Activated T-cell treated with anti-CD3 and anti-CD28 coated beads, Interleukin-2, amount 50 U/mL, for 72 hours (primary cell): ENCODE measurements at regions not wholly inside any gene's neighbourhood (a gene's known extent, or its start where the extent isn't known, plus 50 kb on each side); places are given as distances from the start of the nearest gene placed in this dataset.
"Not testable (repeated sequence)": the region's sequence is repeated elsewhere in the genome, so short reads cannot be mapped to it uniquely, and the experiment has no call there.

Experiments
- ATAC-seq, 2 donors: fragments of 150-1000 bp; cut with Tn5 transposase; replicated peaks in 1 of 2; 2 replicates each; pipeline ENCODE4 v1.10.0; 2021; ENCODE audit warnings: moderate library complexity in 2 of 2, mild to moderate bottlenecking in 1 of 2
- DNase-seq, 2 donors: peaks; one replicate each; pipeline ENCODE4 v3.0.0; 2021 to 2022; ENCODE audit warnings: mixed read lengths in 1 of 2
- H3K27ac Mint-ChIP-seq: one replicate; pipeline ENCODE4 v1.8.0; 2022; ENCODE audit warnings: mild to moderate bottlenecking, moderate library complexity, mixed read lengths
- H3K27me3 Mint-ChIP-seq: one replicate; pipeline ENCODE4 v1.8.0; 2022; ENCODE audit warnings: low read depth, mixed read lengths
- H3K36me3 Mint-ChIP-seq, 2 donors: one replicate each; pipeline ENCODE4 v1.8.0; 2022; ENCODE audit warnings: mixed read lengths in 2 of 2, mild to moderate bottlenecking in 1 of 2; ENCODE audit not compliant: insufficient read depth in 2 of 2
- H3K4me1 Mint-ChIP-seq: one replicate; pipeline ENCODE4 v1.8.0; 2022; ENCODE audit warnings: low read depth, mixed read lengths
- H3K4me3 Mint-ChIP-seq, 2 donors: one replicate each; pipeline ENCODE4 v1.8.0; 2022; ENCODE audit warnings: mild to moderate bottlenecking in 2 of 2, mixed read lengths in 2 of 2, moderate library complexity in 2 of 2
- H3K9me3 Mint-ChIP-seq, 2 donors: one replicate each; pipeline ENCODE4 v1.8.0; 2022; ENCODE audit warnings: mixed read lengths in 2 of 2

- Mint-ChIP-seq H3K27me3 (no peaks in the 10 kb centered on the region), H3K27ac (no peak overlapping the region), H3K4me1 (no peaks in the 10 kb centered on the region), H3K4me3 (no peak overlapping the region), H3K9me3 (peaks cover 3 to 5% of the 10 kb centered on the region in 2 donors), H3K36me3 (no peaks in the 10 kb centered on the region)
- no peak for DNase-seq
- ATAC-seq, result no peak
Observed at GRCh38 chr3:5994651-5995050, 807.1 kb downstream of the EDEM1 start.

GRCh38 chr3:6018456-6018855 is 830.9 kb downstream of the EDEM1 start:
- Mint-ChIP-seq H3K4me1 (no peaks in the 10 kb centered on the region), H3K27ac (no peak overlapping the region), H3K9me3 (peaks cover 9 to 12% of the 10 kb centered on the region in 2 donors), H3K27me3 (no peaks in the 10 kb centered on the region), H3K36me3 (no peaks in the 10 kb centered on the region), H3K4me3 (no peak overlapping the region)
- ATAC-seq, result no peak
- DNase-seq, result no peak

- Mint-ChIP-seq H3K4me3 (no peak overlapping the region), H3K27me3 (no peaks in the 10 kb centered on the region), H3K36me3 (no peaks in the 10 kb centered on the region), H3K4me1 (no peaks in the 10 kb centered on the region), H3K9me3 (peaks cover 12 to 17% of the 10 kb centered on the region in 2 donors), H3K27ac (no peak overlapping the region)
- no peak for DNase-seq
- ATAC-seq, result no peak
Observed at GRCh38 chr3:6022621-6023020, 835.1 kb downstream of the EDEM1 start.

GRCh38 chr3:6025032-6025431 is 835.9 kb upstream of the GRM7 start:
- DNase-seq (no peak), ATAC-seq (no peak)
- H3K27ac Mint-ChIP-seq, result no peak overlapping the region
- H3K27me3 Mint-ChIP-seq, result no peaks in the 10 kb centered on the region
- H3K4me3 Mint-ChIP-seq, result no peak overlapping the region
- H3K9me3 Mint-ChIP-seq, result peaks cover 13 to 17% of the 10 kb centered on the region in 2 donors
- no peaks in the 10 kb centered on the region for H3K4me1 Mint-ChIP-seq
- peaks cover 0 to 2% of the 10 kb centered on the region in 2 donors for H3K36me3 Mint-ChIP-seq

- H3K4me1 Mint-ChIP-seq, H3K27ac Mint-ChIP-seq, H3K36me3 Mint-ChIP-seq, H3K27me3 Mint-ChIP-seq, DNase-seq, ATAC-seq, H3K4me3 Mint-ChIP-seq: not testable (repeated sequence)
- H3K9me3 Mint-ChIP-seq, result peaks cover 23 to 24% of the 10 kb centered on the region in 2 donors
Observed at GRCh38 chr3:6030648-6031047, 830.3 kb upstream of the GRM7 start.

GRCh38 chr3:6035626-6036025 is 825.3 kb upstream of the GRM7 start:
- H3K9me3 Mint-ChIP-seq, result peaks cover 15% of the 10 kb centered on the region in 2 donors
- no peaks in the 10 kb centered on the region for H3K4me1 Mint-ChIP-seq
- H3K27ac Mint-ChIP-seq, result no peak overlapping the region
- no peaks in the 10 kb centered on the region for H3K36me3 Mint-ChIP-seq
- DNase-seq (no peak), ATAC-seq (no peak)
- no peaks in the 10 kb centered on the region for H3K27me3 Mint-ChIP-seq
- no peak overlapping the region for H3K4me3 Mint-ChIP-seq

GRCh38 chr3:6039971-6040370 is 820.9 kb upstream of the GRM7 start:
- no peaks in the 10 kb centered on the region for H3K36me3 Mint-ChIP-seq
- peaks cover 2 to 7% of the 10 kb centered on the region in 2 donors for H3K9me3 Mint-ChIP-seq
- no peak overlapping the region for H3K27ac Mint-ChIP-seq
- ATAC-seq (no peak), DNase-seq (no peak)
- H3K27me3 Mint-ChIP-seq, result no peaks in the 10 kb centered on the region
- H3K4me1 Mint-ChIP-seq, result no peaks in the 10 kb centered on the region
- no peak overlapping the region for H3K4me3 Mint-ChIP-seq

- H3K4me3 Mint-ChIP-seq, result no peak overlapping the region
- no peaks in the 10 kb centered on the region for H3K27me3 Mint-ChIP-seq
- peaks cover 0 to 4% of the 10 kb centered on the region in 2 donors for H3K36me3 Mint-ChIP-seq
- H3K9me3 Mint-ChIP-seq, result peaks cover 8% of the 10 kb centered on the region in 2 donors
- ATAC-seq, result no peak
- H3K4me1 Mint-ChIP-seq, result no peaks in the 10 kb centered on the region
- no peak for DNase-seq
- no peak overlapping the region for H3K27ac Mint-ChIP-seq
Observed at GRCh38 chr3:6041894-6042293, 819.0 kb upstream of the GRM7 start.

GRCh38 chr3:6047016-6047415 is 813.9 kb upstream of the GRM7 start:
- peaks cover 11 to 20% of the 10 kb centered on the region in 2 donors for H3K9me3 Mint-ChIP-seq
- no peaks in the 10 kb centered on the region for H3K4me1 Mint-ChIP-seq
- ATAC-seq (no peak), DNase-seq (no peak)
- peak overlapping the region; percentile 24 for H3K27ac Mint-ChIP-seq
- H3K4me3 Mint-ChIP-seq, result no peak overlapping the region
- H3K36me3 Mint-ChIP-seq, result peaks cover 3 to 6% of the 10 kb centered on the region in 2 donors
- H3K27me3 Mint-ChIP-seq, result no peaks in the 10 kb centered on the region

- no peak overlapping the region for H3K27ac Mint-ChIP-seq
- H3K36me3 Mint-ChIP-seq, result no peaks in the 10 kb centered on the region
- H3K27me3 Mint-ChIP-seq, result no peaks in the 10 kb centered on the region
- H3K4me1 Mint-ChIP-seq, result no peaks in the 10 kb centered on the region
- H3K9me3 Mint-ChIP-seq, result peaks cover 2 to 4% of the 10 kb centered on the region in 2 donors
- no peak overlapping the region for H3K4me3 Mint-ChIP-seq
- DNase-seq, result no peak
- no peak for ATAC-seq
Observed at GRCh38 chr3:6060251-6060650, 800.7 kb upstream of the GRM7 start.

- Mint-ChIP-seq H3K27ac (no peak overlapping the region), H3K36me3 (no peaks in the 10 kb centered on the region), H3K4me1 (no peaks in the 10 kb centered on the region), H3K27me3 (no peaks in the 10 kb centered on the region), H3K9me3 (peaks cover 2 to 4% of the 10 kb centered on the region in 2 donors), H3K4me3 (no peak overlapping the region)
- DNase-seq (no peak), ATAC-seq (no peak)
Observed at GRCh38 chr3:6062261-6063187, 798.4 kb upstream of the GRM7 start.

GRCh38 chr3:6066397-6066796 is 794.5 kb upstream of the GRM7 start:
- Mint-ChIP-seq H3K36me3 (no peaks in the 10 kb centered on the region), H3K9me3 (peaks cover 0 to 4% of the 10 kb centered on the region in 2 donors), H3K4me3 (no peak overlapping the region), H3K27ac (no peak overlapping the region), H3K4me1 (no peaks in the 10 kb centered on the region), H3K27me3 (no peaks in the 10 kb centered on the region)
- DNase-seq (no peak), ATAC-seq (no peak)

GRCh38 chr3:6066868-6067578 is 793.9 kb upstream of the GRM7 start:
- not testable (repeated sequence) for H3K4me3 Mint-ChIP-seq, H3K36me3 Mint-ChIP-seq, H3K9me3 Mint-ChIP-seq, DNase-seq, H3K27me3 Mint-ChIP-seq, ATAC-seq, H3K4me1 Mint-ChIP-seq, H3K27ac Mint-ChIP-seq
